NCI-H1417 (cell line): ENCODE measurements at regions not wholly inside any gene's neighbourhood (a gene's known extent, or its start where the extent isn't known, plus 50 kb on each side); places are given as distances from the start of the nearest gene placed in this dataset.
A peak's percentile ranks its signal among the peaks of the same experiment; 100 is the strongest.

Experiments used
- DNase-seq, 3 experiments: peaks; one replicate each; lab custom pipeline; 2025; lab: John Stamatoyannopoulos, UW

- DNase-seq = no peak
Measured at GRCh38 chr18:77657651-77658298, 408.1 kb downstream of the GALR1 start.

GRCh38 chr18:77658299-77658662 is 408.6 kb downstream of the GALR1 start:
- DNase-seq = no peak

- DNase-seq = no peak
Measured at GRCh38 chr18:77658751-77659448, 409.3 kb downstream of the GALR1 start.

GRCh38 chr18:77666613-77667012 is 417.0 kb downstream of the GALR1 start:
- DNase-seq = no peak

- DNase-seq = peak in 2 of 3 experiments; percentile 42 to 75
Measured at GRCh38 chr18:77668219-77668618, 418.6 kb downstream of the GALR1 start.

GRCh38 chr18:77669331-77669730 is 419.7 kb downstream of the GALR1 start:
- DNase-seq = no peak

- peak in 1 of 3 experiments; percentile 49 for DNase-seq
Measured at GRCh38 chr18:77671456-77672167, 422.0 kb downstream of the GALR1 start.

GRCh38 chr18:77676910-77677309 is 427.3 kb downstream of the GALR1 start:
- DNase-seq = no peak

- no peak for DNase-seq
Measured at GRCh38 chr18:77677536-77677935, 427.9 kb downstream of the GALR1 start.

- peak in 1 of 3 experiments; percentile 50 for DNase-seq
Measured at GRCh38 chr18:77679869-77680268, 430.2 kb downstream of the GALR1 start.

- no peak for DNase-seq
Measured at GRCh38 chr18:77700051-77700450, 450.4 kb downstream of the GALR1 start.

GRCh38 chr18:77701977-77702376 is 452.3 kb downstream of the GALR1 start:
- DNase-seq = no peak

GRCh38 chr18:77702686-77703085 is 453.0 kb downstream of the GALR1 start:
- peak; percentile 49 to 85 (median 61) for DNase-seq

GRCh38 chr18:77705301-77705700 is 455.7 kb downstream of the GALR1 start:
- DNase-seq = no peak

GRCh38 chr18:77708826-77709506 is 459.3 kb downstream of the GALR1 start:
- no peak for DNase-seq

GRCh38 chr18:77711096-77711495 is 461.4 kb downstream of the GALR1 start:
- DNase-seq = peak in 1 of 3 experiments; percentile 72

- no peak for DNase-seq
Measured at GRCh38 chr18:77714716-77715115, 465.1 kb downstream of the GALR1 start.

- no peak for DNase-seq
Measured at GRCh38 chr18:77716282-77716681, 466.6 kb downstream of the GALR1 start.

GRCh38 chr18:77733292-77733903 is 483.8 kb downstream of the GALR1 start:
- DNase-seq = no peak

GRCh38 chr18:77736842-77737241 is 487.2 kb downstream of the GALR1 start:
- DNase-seq = peak in 1 of 3 experiments; percentile 30

GRCh38 chr18:77737405-77737804 is 487.8 kb downstream of the GALR1 start:
- peak in 1 of 3 experiments; percentile 14 for DNase-seq

GRCh38 chr18:77749089-77749488 is 499.4 kb downstream of the GALR1 start:
- DNase-seq = peak in 1 of 3 experiments; percentile 56
